HG03520 (cell line): ENCODE measurements at regions not wholly inside any gene's neighbourhood (a gene's known extent, or its start where the extent isn't known, plus 50 kb on each side); places are given as distances from the start of the nearest gene placed in this dataset.

Experiments
- ATAC-seq: cut with Tn5 transposase; IDR thresholded peaks from one replicate; pipeline ENCODE4 v1.9.1; 2021; ENCODE audit warnings: mild to moderate bottlenecking, moderate library complexity; ENCODE audit not compliant: unreplicated experiment

GRCh38 chr11:109093354-109093753, 328.6 kb upstream of the C11orf87 start:
- no peak for ATAC-seq

GRCh38 chr11:109096266-109096665, 325.7 kb upstream of the C11orf87 start:
- no peak for ATAC-seq

- no peak for ATAC-seq
Measured at GRCh38 chr11:109106151-109106906, 315.7 kb upstream of the C11orf87 start.

- ATAC-seq = no peak
Measured at GRCh38 chr11:109109150-109109549, 312.8 kb upstream of the C11orf87 start.

- no peak for ATAC-seq
Measured at GRCh38 chr11:109109571-109110315, 312.2 kb upstream of the C11orf87 start.

GRCh38 chr11:109112261-109112660, 309.7 kb upstream of the C11orf87 start:
- no peak for ATAC-seq

GRCh38 chr11:109112821-109113280, 309.1 kb upstream of the C11orf87 start:
- ATAC-seq = no peak

GRCh38 chr11:109120341-109120740, 301.6 kb upstream of the C11orf87 start:
- ATAC-seq = no peak

- no peak for ATAC-seq
Measured at GRCh38 chr11:109121173-109121932, 300.6 kb upstream of the C11orf87 start.

- no peak for ATAC-seq
Measured at GRCh38 chr11:109123816-109124787, 297.9 kb upstream of the C11orf87 start.

GRCh38 chr11:109130910-109131309, 291.1 kb upstream of the C11orf87 start:
- ATAC-seq = no peak

GRCh38 chr11:109132539-109132938, 289.5 kb upstream of the C11orf87 start:
- peak; percentile 68 for ATAC-seq

- ATAC-seq = no peak
Measured at GRCh38 chr11:109133159-109133558, 288.8 kb upstream of the C11orf87 start.

GRCh38 chr11:109135627-109136026, 286.4 kb upstream of the C11orf87 start:
- ATAC-seq = no peak

GRCh38 chr11:109138196-109138595, 283.8 kb upstream of the C11orf87 start:
- ATAC-seq = no peak

GRCh38 chr11:109140426-109140825, 281.6 kb upstream of the C11orf87 start:
- no peak for ATAC-seq

GRCh38 chr11:109140857-109141515, 281.0 kb upstream of the C11orf87 start:
- no peak for ATAC-seq

GRCh38 chr11:109145287-109145686, 276.7 kb upstream of the C11orf87 start:
- ATAC-seq = no peak

- no peak for ATAC-seq
Measured at GRCh38 chr11:109147726-109148125, 274.3 kb upstream of the C11orf87 start.

- no peak for ATAC-seq
Measured at GRCh38 chr11:109148669-109149068, 273.3 kb upstream of the C11orf87 start.
